SK-N-SH (cell line): ENCODE measurements at regions not wholly inside any gene's neighbourhood (a gene's known extent, or its start where the extent isn't known, plus 50 kb on each side); places are given as distances from the start of the nearest gene placed in this dataset.

Experiments
- EP300 ChIP-seq, 2 experiments: IDR thresholded peaks; 2 replicates each; pipeline versions ENCODE4 v1.4.0 to v1.6.1; 2012; ENCODE audit warnings: borderline replicate concordance in 1 of 2, low read depth in 1 of 2, low read length in 1 of 2
- NFIC ChIP-seq: IDR thresholded peaks from 2 replicates; pipeline ENCODE4 v1.4.0; 2012; ENCODE audit warnings: borderline replicate concordance
- RAD21 ChIP-seq: IDR thresholded peaks from 2 replicates; pipeline ENCODE4 v1.6.1; 2012; ENCODE audit warnings: mild to moderate bottlenecking, low read length
- YY1 ChIP-seq: IDR thresholded peaks from 2 replicates; pipeline ENCODE4 v1.4.0; 2012; ENCODE audit warnings: low read depth, mild to moderate bottlenecking
- TF ChIP-seq, protein P1 (sequence below): fragments of 200-600 bp; sonication (generic); IDR thresholded peaks from 2 replicates; pipeline ENCODE4 v1.6.1; 2017; ENCODE audit warnings: antibody characterized with exemption, mild to moderate bottlenecking, moderate library complexity

DNA sequence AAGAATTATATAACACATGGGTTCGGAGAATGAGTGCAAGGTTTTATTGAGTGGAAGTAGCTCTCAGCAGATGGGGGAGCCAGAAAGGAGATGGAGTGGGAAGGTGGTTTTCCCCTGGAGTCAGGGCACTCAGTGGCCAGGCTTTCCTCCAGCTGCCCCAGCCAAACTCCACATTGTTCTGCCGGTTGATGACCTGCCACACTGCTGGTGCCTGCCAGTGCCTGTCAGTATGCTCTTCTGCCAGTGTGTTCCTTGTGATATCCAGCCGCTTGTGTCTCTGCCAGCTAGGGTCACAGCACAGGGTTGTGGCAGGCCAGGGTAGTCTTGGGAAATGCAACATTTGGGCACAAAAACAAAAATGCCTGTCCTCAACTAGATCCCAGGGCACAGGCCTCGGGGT is 604.8 kb upstream of the TECRL start:
- TF ChIP-seq RAD21 = no peak
- TF ChIP-seq, protein P1, sequence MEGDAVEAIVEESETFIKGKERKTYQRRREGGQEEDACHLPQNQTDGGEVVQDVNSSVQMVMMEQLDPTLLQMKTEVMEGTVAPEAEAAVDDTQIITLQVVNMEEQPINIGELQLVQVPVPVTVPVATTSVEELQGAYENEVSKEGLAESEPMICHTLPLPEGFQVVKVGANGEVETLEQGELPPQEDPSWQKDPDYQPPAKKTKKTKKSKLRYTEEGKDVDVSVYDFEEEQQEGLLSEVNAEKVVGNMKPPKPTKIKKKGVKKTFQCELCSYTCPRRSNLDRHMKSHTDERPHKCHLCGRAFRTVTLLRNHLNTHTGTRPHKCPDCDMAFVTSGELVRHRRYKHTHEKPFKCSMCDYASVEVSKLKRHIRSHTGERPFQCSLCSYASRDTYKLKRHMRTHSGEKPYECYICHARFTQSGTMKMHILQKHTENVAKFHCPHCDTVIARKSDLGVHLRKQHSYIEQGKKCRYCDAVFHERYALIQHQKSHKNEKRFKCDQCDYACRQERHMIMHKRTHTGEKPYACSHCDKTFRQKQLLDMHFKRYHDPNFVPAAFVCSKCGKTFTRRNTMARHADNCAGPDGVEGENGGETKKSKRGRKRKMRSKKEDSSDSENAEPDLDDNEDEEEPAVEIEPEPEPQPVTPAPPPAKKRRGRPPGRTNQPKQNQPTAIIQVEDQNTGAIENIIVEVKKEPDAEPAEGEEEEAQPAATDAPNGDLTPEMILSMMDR = no peak
- no peak for TF ChIP-seq YY1
- TF ChIP-seq EP300 (IDR thresholded peaks at IDR 0.05; ENCODE audit: borderline replicate concordance in 1 of 2, low read depth in 1 of 2, low read length in 1 of 2) = no peak
- no peak for TF ChIP-seq NFIC
